GM21576 (cell line): ENCODE measurements at regions not wholly inside any gene's neighbourhood (a gene's known extent, or its start where the extent isn't known, plus 50 kb on each side); places are given as distances from the start of the nearest gene placed in this dataset.

Experiments
- ATAC-seq: cut with Tn5 transposase; IDR thresholded peaks from one replicate; pipeline ENCODE4 v1.9.1; 2021; ENCODE audit warnings: mild to moderate bottlenecking, moderate library complexity; ENCODE audit not compliant: unreplicated experiment

DNA sequence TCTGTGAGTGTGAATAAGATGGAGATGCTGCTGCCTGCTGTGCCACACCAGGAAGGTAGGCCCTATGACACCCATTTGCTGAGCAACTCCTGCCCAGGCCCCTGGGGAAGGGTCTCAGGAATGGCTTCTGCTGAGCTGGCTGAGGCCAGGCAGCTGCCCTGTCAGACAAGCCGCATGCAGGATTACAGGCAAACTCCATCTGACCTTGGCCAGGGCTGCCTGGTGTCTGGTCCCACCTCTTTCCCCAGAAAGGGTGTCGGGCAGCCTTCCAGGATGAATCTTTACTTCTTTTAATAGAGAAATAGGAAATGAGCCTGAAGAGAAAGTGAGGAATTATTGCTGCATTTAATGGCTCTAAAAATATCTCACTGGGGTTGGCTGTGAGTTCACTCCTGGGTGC is 182.5 kb downstream of the IRX5 start:
- no peak for ATAC-seq

DNA sequence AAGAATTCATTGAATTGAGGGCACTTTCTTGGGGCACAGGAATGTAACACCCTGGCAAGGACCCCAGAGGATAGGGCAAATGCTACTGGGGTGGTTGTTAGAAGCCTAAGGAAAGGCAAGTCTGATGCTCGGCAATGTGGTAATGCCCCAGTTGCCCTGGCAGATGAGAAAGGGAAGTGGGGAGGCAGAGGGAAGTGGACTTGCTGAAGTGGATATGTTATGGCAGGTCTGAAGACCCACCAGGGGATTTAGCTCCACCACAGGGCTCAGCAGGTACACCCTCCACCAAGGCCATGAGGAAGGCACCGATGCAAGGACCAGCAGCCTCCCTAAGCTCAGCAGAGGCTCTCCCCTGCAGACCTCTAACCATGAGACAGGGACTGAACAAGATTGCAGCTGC is 184.8 kb downstream of the IRX5 start:
- ATAC-seq = no peak

DNA sequence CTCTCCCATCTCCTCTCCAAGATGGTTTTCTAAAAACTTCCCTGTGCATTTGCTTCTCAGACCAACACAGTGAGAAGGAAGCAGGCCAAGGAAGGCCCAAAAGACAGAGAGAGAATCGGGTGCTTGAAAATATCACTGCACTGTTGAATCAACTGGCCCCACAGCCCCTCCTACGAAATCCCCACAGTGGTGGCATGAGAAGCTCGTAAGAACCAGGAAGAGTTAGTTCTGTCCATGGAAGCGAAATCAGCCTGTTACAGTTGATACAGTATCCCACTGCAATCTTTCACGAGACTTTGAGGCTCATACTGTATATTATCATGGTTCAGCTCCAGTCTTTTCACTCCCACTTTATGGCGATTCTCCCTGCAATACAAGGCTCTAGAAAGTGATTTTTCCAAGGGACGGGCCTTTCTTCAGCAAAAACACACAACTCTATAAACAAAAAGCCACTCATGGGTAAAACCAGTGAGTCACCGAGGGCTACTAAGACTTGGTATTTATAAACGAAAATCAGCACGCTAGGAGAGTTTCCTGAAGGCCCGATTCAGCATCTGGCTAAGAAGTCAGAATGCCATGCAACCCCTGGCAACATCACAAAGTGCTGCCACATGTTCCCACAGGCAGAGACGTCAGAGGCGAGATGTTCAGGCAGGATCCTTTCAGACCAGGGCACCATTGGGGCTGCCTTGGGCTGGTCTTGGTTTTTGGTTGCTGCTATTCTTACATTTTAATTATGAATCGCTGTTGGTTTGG is 185.7 kb downstream of the IRX5 start:
- no peak for ATAC-seq

- no peak for ATAC-seq
Measured at GRCh38 chr16:55118701-55119260, 188.1 kb downstream of the IRX5 start.

GRCh38 chr16:55120408-55120807 is 189.7 kb downstream of the IRX5 start:
- no peak for ATAC-seq

GRCh38 chr16:55120826-55121225 is 190.2 kb downstream of the IRX5 start:
- no peak for ATAC-seq

DNA sequence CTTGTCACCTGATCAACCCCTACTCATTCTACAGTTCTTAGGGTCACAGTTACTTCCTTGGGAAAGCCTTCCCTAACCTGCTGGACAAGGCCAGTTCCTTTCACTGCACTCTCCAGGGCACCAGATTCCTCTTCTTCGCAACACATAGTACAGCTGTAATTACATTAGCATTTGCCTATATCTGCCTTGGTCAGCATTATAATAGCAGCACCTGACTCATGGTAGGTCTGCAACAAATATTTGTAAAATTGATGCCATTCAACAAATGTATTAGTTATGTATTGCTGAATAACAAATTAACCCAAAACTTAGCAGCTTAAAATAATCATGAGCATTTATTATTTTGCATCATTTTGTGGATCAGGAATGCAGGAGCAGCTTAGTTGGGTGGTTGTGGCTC is 193.0 kb downstream of the IRX5 start:
- ATAC-seq = no peak

DNA sequence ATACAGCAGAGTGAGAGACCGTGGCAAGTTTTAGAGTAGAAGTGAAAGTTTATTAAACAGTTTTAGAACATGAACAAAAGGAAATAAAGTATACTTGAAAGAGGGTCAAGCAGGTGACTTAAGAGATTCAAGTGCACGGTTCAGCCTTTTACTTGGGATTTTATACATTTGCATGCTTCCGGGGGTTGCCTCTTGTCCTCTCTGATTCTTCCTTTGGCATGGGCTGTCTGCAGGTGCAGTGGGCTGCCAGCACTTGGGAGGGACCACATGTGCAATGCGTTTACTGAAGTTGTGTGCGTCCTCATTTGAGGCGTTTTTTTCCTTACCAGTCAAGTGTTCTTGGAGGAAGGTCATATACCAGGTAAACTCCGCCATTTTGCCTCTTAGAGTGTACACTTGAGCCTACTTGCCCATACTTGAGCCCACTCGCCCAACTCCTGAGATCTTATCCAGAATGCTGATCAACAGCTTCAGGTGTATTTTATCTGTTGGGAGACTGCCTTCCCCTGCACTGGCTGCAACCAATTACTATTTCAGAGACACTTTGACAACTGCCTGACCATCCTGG is 195.2 kb downstream of the IRX5 start:
- ATAC-seq = no peak

GRCh38 chr16:55126456-55126855 is 195.8 kb downstream of the IRX5 start:
- no peak for ATAC-seq

- no peak for ATAC-seq
Measured at GRCh38 chr16:55130456-55130855, 193.5 kb upstream of the IRX6 start.

DNA sequence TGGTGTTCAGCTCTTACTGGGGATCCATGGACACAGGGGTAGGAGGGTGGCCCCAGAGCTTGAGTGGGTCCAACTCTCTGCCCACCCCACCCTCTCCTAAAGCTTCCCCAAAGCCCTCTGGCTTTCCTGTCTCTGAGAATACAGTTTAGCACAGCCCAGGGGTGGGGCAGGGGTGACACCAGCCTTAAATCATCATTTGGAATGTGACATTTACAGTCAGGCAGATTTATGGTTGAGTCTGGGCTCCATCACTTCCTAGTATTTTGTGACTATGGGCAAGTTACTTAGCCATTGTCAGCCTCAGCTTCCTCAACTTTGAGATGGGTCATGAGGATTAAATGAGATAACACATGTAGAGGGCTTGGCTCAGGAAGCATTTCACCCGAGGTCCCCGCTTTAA is 193.1 kb upstream of the IRX6 start:
- ATAC-seq = no peak

GRCh38 chr16:55133654-55134053 is 190.3 kb upstream of the IRX6 start:
- ATAC-seq = no peak

GRCh38 chr16:55136356-55137150 is 187.4 kb upstream of the IRX6 start:
- no peak for ATAC-seq

GRCh38 chr16:55138298-55138697 is 185.7 kb upstream of the IRX6 start:
- ATAC-seq = no peak

DNA sequence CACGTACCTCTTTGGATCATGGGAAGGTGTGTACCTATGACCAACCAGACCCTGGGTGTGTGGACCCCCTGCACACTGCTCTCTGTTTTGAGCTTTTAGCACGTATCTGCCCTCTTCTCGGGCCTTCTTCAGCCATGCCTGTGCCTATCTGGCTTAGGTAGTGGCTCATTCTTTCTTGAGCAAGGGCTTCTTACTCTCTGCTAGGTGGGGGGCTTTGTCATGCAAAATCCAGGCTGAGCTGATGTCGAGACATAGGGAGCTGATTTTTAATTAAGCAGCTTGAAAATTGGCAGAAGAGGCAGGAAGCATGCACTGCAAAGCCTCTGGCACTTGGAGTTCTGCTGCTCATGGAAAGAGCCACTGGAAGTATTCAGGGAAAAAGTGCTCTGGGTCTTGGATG is 181.6 kb upstream of the IRX6 start:
- ATAC-seq = no peak

GRCh38 chr16:55144651-55145050 is 179.4 kb upstream of the IRX6 start:
- no peak for ATAC-seq

DNA sequence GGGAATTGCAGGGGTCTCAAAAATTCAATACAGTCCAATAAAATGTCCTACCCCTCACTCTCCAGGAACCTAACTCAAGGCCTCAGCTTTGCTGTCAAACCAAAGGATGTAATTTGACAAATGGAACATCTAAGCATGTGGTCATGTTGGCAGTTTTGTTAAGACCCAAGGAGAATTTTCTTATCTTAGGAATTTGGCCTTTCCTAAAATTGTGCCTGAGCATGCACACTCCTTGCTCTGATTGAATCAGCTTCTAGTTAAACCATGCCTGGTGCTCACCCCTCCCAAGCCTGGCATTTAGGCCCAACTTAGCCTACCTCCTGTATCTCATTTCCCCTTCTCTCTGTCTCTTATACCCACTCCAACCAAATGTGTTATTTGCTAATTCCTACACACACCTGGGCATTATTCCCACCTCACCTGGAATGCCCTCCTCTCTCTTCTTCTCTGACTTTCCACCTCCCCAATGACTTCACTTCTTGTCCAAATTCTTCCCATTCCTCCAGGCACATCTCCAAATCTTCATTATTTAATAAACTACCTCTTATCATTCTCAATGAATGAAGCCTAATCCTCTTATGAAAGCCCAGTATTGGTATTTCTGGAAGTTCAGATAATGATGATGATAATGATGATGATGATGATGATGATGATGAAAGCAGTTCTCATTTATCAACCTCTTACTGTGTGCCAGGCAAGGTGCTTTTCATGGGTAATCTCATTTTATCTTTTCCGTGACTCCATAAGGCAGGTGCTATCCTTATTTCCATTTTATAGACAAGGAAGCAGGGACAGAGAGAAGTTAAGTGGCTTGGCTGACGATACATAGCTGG is 178.0 kb upstream of the IRX6 start:
- ATAC-seq = no peak

DNA sequence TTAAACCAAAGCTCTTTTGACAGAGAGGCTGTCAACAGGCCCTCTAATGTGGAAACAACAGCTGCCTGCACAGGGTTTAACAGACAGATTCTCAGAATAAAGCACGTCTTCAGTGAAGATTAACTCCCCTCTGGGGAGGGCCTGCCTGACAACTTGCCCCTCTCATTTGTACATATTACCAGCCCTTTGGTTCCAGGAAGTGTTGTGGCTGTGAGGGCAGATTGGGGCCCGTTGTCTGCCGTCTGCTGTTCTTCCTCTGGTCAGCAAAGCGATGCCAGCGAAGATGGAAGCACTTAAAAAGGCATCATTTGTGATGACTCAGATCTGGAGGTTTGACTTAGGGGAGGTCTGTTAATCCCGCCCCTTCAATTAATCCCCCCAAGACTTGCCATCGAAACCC is 177.0 kb upstream of the IRX6 start:
- no peak for ATAC-seq

DNA sequence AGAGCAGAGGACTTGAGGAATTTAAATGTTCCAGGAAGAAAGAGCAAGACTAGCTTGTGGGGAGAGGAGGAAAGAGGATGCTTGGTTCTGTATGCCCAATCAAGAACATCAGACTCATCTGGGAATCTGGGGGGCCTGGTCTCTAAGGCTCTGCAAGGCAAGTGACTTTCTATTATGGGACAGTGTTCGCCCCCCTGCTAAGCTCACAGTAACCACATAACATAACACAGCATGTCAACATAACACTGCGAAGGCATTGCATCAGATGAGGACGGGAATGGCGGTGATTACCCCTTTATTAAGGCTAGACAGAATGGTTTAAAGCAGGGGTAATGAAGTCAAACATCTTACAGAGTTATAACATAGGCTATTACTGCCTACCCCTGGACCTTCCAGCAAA is 176.6 kb upstream of the IRX6 start:
- no peak for ATAC-seq

GRCh38 chr16:55149622-55150021 is 174.4 kb upstream of the IRX6 start:
- no peak for ATAC-seq
